K562 (cell line): ENCODE measurements at regions not wholly inside any gene's neighbourhood (a gene's known extent, or its start where the extent isn't known, plus 50 kb on each side); places are given as distances from the start of the nearest gene placed in this dataset.

Experiments used
- ZFP91 ChIP-seq: sonication (generic); formaldehyde crosslinking; IDR thresholded peaks from 2 replicates; pipeline ENCODE4 v1.8.0; 2022; ENCODE audit warnings: mild to moderate bottlenecking, missing genetic modification reagents
- TF ChIP-seq, protein P1 (sequence below): fragments of 450-650 bp; formaldehyde crosslinking; IDR thresholded peaks from 2 replicates; pipeline ENCODE4 v1.4.0; 2020; ENCODE audit warnings: mild to moderate bottlenecking, moderate library complexity
- TF ChIP-seq, protein P2 (sequence below), 2 experiments: IDR thresholded peaks; 2 replicates each; pipeline ENCODE4 v1.6.1; 2011; ENCODE audit warnings: borderline replicate concordance in 1 of 2, control low read depth in 1 of 2, low read depth in 1 of 2, low read length in 1 of 2, mild to moderate bottlenecking in 1 of 2, mixed read lengths in 1 of 2, moderate library complexity in 1 of 2; ENCODE audit not compliant: insufficient read depth in 1 of 2, insufficient read length in 1 of 2, poor library complexity in 1 of 2, severe bottlenecking in 1 of 2; ENCODE audit errors: extremely low read depth in 1 of 2

DNA sequence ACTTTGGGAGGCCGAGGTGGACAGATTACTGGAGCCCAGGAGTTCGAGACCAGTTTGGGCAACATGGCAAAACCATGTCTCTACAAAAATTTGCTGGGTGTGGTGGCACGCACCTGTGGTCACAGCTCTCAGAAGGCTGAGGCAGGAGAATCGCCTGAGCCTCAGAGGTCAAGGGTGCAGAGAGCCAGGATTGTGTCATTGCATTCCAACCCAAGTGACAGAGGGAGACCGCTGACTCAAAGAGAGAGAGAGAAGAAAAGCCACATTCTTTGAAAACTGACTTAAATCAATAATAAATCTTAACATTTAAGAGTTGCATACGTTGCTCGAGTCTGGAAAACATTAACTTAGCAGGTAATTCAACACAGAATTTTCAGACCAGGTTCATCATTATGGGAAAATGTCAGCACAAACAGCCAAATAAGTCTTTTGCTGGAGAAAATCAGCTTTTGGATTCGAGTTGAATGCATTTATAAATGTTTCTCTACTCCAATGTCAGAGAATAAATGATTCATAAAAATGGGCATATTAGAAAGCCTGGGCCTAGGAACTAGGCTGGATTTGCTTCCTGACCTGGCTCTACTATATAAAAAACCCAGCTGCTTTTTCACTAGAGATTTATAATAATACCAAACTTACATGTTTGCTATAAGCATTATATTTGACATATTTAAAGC lies 68.3 kb upstream of the RBPJ start:
- TF ChIP-seq ZFP91 (CRISPR knock-in tag): no peak
- TF ChIP-seq, protein P1, sequence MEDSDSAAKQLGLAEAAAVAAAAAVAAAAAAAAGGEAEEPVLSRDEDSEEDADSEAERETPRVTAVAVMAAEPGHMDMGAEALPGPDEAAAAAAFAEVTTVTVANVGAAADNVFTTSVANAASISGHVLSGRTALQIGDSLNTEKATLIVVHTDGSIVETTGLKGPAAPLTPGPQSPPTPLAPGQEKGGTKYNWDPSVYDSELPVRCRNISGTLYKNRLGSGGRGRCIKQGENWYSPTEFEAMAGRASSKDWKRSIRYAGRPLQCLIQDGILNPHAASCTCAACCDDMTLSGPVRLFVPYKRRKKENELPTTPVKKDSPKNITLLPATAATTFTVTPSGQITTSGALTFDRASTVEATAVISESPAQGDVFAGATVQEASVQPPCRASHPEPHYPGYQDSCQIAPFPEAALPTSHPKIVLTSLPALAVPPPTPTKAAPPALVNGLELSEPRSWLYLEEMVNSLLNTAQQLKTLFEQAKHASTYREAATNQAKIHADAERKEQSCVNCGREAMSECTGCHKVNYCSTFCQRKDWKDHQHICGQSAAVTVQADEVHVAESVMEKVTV (CRISPR knock-in tag): no peak
- TF ChIP-seq, protein P2, sequence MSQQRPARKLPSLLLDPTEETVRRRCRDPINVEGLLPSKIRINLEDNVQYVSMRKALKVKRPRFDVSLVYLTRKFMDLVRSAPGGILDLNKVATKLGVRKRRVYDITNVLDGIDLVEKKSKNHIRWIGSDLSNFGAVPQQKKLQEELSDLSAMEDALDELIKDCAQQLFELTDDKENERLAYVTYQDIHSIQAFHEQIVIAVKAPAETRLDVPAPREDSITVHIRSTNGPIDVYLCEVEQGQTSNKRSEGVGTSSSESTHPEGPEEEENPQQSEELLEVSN (IDR thresholded peaks at IDR 0.05; ENCODE audit: borderline replicate concordance in 1 of 2, extremely low read depth in 1 of 2, insufficient read depth in 1 of 2, insufficient read length in 1 of 2, low read depth in 1 of 2, low read length in 1 of 2, poor library complexity in 1 of 2, severe bottlenecking in 1 of 2): no peak
